DMS153 treated with DMSO at 0.1 percent for 48 hours (cell line): ENCODE measurements at regions not wholly inside any gene's neighbourhood (a gene's known extent, or its start where the extent isn't known, plus 50 kb on each side); places are given as distances from the start of the nearest gene placed in this dataset.
"Not testable (repeated sequence)": the region's sequence is repeated elsewhere in the genome, so short reads cannot be mapped to it uniquely, and the experiment has no call there.

ENCODE experiments used
- DNase-seq: peaks from one replicate; lab custom pipeline; 2025; ENCODE audit not compliant: unreplicated experiment; lab: John Stamatoyannopoulos, UW

- DNase-seq, result no peak
These were observed 203.8 kb downstream of the TPRG1 start for GRCh38 chr3:189375532-189375931.

GRCh38 chr3:189383630-189384029 lies 211.9 kb downstream of the TPRG1 start:
- no peak for DNase-seq

- not testable (repeated sequence) for DNase-seq
These were observed 214.1 kb downstream of the TPRG1 start for GRCh38 chr3:189385880-189386279.

DNA sequence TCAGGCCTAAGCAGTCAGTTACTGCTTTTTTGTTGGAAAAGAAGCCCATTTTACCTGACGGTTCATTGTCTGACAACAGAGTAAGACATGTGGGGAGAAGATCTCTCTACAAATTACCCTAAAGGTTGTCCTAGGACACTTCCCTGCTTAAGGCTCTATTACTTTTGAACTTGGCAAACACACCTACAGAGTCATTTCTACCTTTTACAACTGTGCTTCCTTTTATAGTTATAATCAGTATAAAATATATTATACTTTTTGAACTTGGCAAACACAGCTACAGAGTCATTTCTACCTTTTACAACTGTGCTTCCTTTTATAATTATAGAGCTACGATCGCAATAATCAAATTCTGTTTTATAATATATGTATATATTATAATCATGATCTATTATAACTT lies 215.0 kb downstream of the TPRG1 start:
- DNase-seq, result no peak

GRCh38 chr3:189389346-189389745 lies 217.6 kb downstream of the TPRG1 start:
- DNase-seq, result no peak

DNA sequence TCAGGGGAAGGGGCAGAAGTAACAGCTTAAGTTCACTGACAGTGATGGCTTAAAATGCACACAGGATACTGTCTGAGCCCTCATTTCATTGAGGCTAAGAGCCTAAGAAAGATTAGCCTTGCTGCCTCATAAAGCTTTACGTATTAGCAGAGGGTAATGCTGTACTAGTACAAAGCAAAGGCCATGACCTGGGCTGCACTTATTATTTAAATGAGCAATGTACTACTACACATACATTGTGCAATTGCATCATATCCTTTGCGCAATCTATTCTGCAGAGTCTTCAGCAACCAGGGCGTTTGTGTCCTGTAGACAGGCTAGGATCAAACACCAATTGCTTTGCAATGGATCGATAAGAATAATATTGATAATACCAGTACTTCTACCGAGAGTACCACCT lies 221.8 kb downstream of the TPRG1 start:
- no peak for DNase-seq

DNA sequence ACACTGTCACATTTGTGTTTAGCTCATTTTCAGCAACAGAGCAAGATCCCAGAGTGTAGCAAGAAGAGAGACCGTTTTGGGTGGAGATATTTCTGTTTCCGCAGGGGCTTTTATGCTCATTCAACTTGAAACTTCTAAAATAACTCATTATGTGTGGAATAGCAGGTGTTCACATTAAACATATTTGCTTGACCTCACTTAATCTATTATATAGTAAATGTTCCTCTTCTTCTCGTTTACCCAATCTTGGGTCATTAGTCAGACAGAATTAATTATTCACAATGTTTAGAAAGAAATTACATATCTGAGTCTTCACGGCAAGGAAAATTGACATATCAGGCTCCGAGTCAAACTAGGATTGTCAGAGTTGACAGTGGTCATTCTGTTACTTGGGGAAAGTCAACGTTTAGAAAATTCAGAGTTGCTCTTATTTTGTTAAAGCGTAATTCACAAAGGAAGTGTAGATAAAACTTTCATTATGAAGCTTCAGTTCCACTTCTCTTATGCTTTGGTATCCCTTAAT lies 222.9 kb downstream of the TPRG1 start:
- DNase-seq, result no peak

GRCh38 chr3:189395825-189396224 lies 224.1 kb downstream of the TPRG1 start:
- no peak for DNase-seq

DNA sequence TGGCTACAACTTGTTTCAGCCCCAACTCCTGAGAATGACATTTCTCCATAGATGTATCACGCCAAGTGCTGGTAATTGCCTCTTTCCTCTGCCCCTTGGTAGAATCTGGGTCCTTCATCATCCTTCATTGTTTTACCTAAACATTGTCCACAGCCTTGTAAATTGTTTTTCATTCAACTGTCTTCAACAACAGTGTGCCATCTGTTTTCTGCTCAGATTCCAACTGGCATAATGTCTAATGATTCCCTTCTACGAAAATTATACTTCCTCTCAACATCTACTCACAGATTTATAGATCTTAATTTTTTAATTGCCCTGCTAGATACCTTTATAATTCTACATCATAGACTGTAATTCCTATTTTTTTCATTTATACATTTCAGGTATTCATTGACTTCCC lies 226.9 kb downstream of the TPRG1 start:
- DNase-seq, result no peak

DNA sequence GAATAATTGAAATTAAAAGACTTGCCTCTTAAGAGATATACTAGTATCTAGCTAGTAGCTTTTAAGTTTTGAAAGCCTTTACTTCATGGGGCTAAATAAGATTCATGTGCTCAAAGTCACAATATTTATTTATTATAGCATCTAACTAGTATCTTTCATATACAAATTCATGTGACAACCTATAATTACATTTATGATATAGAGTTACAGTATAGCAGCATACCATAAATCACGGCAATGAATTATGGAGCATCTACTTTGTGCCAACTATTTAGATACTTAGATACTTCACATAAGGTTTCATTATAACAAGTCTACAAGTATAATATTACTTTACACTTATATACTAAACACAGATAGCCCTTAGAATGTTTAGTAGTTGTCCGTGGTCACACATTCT lies 229.4 kb downstream of the TPRG1 start:
- DNase-seq, result no peak

DNA sequence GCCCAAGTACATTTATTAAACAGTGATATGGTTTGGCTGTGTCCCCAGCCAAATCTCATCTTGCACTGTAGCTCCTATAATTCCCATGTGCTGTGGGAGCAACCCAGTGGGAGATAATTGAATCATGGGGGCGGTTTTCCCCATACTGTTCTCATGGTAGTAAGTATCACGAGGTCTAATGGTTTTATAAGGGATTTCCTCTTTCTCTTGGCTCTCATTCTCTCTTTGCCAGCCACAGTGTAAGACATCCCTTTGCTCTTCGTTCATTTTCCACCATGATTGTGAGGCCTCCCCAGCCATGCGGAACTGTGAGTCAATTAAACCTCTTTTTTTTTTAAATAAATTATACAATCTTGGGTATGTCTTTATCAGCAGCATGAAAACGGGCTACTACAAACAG lies 228.0 kb upstream of the TP63 start:
- no peak for DNase-seq

GRCh38 chr3:189404024-189404423 lies 227.2 kb upstream of the TP63 start:
- peak; percentile 35 for DNase-seq

GRCh38 chr3:189404797-189405484 lies 226.2 kb upstream of the TP63 start:
- no peak for DNase-seq

- no peak for DNase-seq
These were observed 225.0 kb upstream of the TP63 start for GRCh38 chr3:189406148-189406547.

- DNase-seq, result no peak
These were observed 220.7 kb upstream of the TP63 start for GRCh38 chr3:189410522-189410921.

DNA sequence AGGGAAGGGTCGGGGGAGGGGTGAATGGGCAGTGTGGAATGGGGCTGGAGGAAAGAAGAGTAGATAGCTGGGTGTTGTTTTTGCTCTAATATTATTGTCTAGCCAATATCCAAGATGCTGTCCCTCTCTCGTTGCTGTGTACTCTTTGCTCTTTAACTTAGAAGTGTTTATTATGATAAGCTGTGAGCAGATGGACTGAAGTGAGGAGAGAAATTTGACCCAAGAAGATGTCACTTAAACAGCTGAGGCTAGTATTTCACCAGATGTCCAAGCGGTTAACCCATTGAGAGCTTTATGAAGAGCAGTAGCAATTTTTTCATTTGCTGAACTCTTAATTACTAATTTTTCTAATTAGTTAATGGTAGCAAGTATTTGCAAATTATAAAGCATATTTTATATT lies 212.2 kb upstream of the TP63 start:
- no peak for DNase-seq

GRCh38 chr3:189419683-189420082 lies 211.5 kb upstream of the TP63 start:
- DNase-seq, result no peak

DNA sequence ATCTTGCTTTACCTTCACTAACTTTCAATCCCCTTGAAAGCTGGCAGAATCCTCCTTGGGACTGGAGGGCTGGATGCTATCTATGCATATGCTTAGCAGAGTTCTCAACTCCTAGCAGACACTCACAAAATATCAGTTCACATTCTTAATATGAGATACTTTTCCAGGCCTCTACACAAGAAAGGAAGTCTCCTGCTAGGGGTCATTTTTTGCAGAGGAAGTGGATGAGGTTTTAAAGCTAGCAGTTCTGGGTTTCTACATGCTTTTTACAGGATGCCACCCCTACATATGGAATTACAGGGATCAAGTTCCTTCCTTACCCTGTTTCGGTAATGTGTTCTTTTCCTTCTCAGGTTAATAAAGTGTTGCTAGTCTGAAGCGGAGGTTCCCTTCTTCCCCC lies 206.3 kb upstream of the TP63 start:
- no peak for DNase-seq

DNA sequence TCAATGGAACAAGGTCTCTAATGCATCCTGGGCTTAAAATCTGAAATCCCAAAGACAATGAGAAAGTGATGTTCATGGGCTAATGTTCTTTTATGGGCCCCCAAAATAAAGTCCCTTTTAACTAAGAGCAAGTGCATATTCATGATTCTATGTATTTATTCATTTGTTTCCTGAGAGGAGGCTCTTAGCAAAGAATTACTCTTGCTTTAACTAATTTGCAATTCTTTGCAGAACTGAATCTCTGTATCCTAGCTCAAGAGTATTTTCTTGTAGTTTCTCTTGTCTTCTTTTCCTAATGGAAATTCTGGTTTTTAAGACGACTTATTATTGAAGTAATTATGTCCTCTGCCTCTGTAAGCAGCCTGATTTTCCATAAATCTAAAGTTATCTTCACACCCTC lies 202.2 kb upstream of the TP63 start:
- no peak for DNase-seq

DNA sequence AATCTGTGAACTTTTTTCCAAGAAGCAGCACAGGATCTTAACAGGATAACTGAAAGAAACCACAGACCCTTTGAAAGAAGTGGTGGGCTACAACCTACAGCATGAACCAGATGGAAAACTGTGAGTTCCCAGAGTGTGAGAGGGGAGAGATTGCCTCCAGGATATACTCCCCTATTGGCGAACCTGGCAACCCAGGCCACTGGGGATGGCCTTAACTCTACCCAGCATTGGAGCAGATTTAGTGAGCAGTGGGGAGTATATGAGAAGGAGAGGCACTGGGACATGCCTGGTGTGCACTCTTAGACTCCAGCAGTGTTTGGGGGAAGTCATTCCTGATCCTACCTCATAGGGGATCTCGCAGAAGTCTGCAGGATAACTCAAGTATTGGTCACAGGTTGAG lies 201.0 kb upstream of the TP63 start:
- DNase-seq, result no peak

DNA sequence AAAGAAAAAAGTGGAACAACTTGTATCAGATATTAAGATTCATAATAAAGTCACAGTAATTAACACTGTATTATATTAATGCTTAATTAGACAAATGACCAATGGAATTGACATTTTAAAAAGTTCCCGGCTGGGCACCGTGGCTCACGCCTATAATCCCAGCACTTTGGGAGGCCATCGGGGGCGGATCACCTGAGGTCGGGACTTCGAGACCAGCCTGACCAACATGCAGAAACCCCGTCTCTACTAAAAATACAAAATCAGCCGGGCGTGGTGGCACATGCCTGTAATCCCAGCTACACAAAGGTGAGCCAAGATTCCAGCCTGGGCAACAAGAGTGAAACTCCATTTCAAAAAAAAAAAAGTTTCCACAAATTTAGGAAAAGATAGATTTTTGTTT lies 188.9 kb upstream of the TP63 start:
- not testable (repeated sequence) for DNase-seq

DNA sequence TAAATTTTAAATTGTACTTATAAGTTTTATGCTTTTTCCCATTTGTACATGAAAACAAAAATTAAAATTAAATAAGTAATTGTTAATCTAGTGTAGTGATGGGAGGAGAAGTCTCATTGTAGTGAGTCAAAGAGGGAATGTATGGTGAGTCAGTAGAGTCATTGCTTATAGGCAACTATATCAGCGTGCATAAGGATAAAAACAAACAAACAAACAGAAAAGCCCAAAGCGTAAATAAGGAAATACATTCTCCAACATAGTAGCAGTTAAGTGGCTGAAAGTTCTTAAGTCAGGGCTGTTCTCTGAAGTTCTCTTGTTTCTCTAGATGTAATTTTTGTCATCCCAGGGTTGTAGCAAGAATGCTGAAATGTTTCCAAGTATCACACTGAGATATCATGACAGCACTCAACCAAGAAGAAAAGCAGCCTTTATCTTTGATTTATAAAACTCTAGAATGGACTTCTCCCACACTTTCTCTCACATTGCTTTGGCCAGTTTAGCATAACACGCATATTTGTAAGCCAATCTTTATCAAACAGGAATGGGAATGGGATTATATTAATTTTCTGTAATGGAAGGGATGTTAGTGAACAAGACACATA lies 184.1 kb upstream of the TP63 start:
- DNase-seq, result no peak

GRCh38 chr3:189449084-189449483 lies 182.1 kb upstream of the TP63 start:
- no peak for DNase-seq
